Astrocyte (in vitro differentiated cells and primary cell): ENCODE measurements at regions not wholly inside any gene's neighbourhood (a gene's known extent, or its start where the extent isn't known, plus 50 kb on each side); places are given as distances from the start of the nearest gene placed in this dataset.
"Not testable (repeated sequence)": the region's sequence is repeated elsewhere in the genome, so short reads cannot be mapped to it uniquely, and the experiment has no call there.

Experiments used
- DNase-seq: peaks from one replicate; pipeline ENCODE4 v3.0.0-alpha.2; 2010; ENCODE audit warnings: low read depth
- FAIRE-seq: peaks from 2 replicates; lab custom pipeline; 2011; peaks lifted over from hg19 to GRCh38; lab: Jason Lieb, UNC
- H2AFZ ChIP-seq: 2 replicates; pipeline ENCODE4 v1.6.0; 2012; ENCODE audit warnings: low read depth, low read length, inconsistent platforms
- H3K27ac ChIP-seq: 2 replicates; pipeline ENCODE4 v1.5.1; 2011; ENCODE audit warnings: low read depth, low read length, inconsistent platforms
- H3K27me3 ChIP-seq: 2 replicates; pipeline ENCODE4 v1.6.0; 2011; ENCODE audit warnings: low read length, inconsistent platforms; ENCODE audit not compliant: insufficient read depth
- H3K36me3 ChIP-seq: 2 replicates; pipeline ENCODE4 v1.5.1; 2011; ENCODE audit warnings: low read length, inconsistent platforms; ENCODE audit not compliant: insufficient read depth
- H3K4me1 ChIP-seq: 2 replicates; pipeline ENCODE4 v1.5.1; 2011; ENCODE audit warnings: low read length, inconsistent platforms; ENCODE audit not compliant: insufficient read depth
- H3K4me2 ChIP-seq: 2 replicates; pipeline ENCODE4 v1.6.0; 2012; ENCODE audit warnings: low read length, inconsistent platforms
- H3K4me3 ChIP-seq: 2 replicates; pipeline ENCODE4 v1.5.1; 2011; ENCODE audit warnings: low read depth, mild to moderate bottlenecking, low read length, inconsistent platforms; ENCODE audit not compliant: insufficient read depth
- H3K79me2 ChIP-seq: 2 replicates; pipeline ENCODE4 v1.6.0; 2012; ENCODE audit warnings: mild to moderate bottlenecking, low read length, inconsistent platforms; ENCODE audit not compliant: insufficient read depth
- H3K9ac ChIP-seq: 2 replicates; pipeline ENCODE4 v1.6.0; 2012; ENCODE audit warnings: mild to moderate bottlenecking, low read length, inconsistent platforms
- H3K9me3 ChIP-seq: 2 replicates; pipeline ENCODE4 v1.5.1; 2012; ENCODE audit warnings: low read depth, mild to moderate bottlenecking, low read length, inconsistent platforms; ENCODE audit not compliant: insufficient read depth
- H4K20me1 ChIP-seq: 2 replicates; pipeline ENCODE4 v1.6.0; 2012; ENCODE audit warnings: low read length, inconsistent platforms; ENCODE audit not compliant: insufficient read depth
- H3K27ac Mint-ChIP-seq: one replicate; pipeline ENCODE4 v1.8.0; 2021; ENCODE audit warnings: mild to moderate bottlenecking, mixed read lengths; ENCODE audit not compliant: unreplicated experiment
- H3K27me3 Mint-ChIP-seq: one replicate; pipeline ENCODE4 v1.8.0; 2021; ENCODE audit warnings: low read depth, mixed read lengths; ENCODE audit not compliant: unreplicated experiment
- H3K36me3 Mint-ChIP-seq: one replicate; pipeline ENCODE4 v1.8.0; 2021; ENCODE audit warnings: low read depth, mixed read lengths; ENCODE audit not compliant: unreplicated experiment
- H3K4me1 Mint-ChIP-seq: one replicate; pipeline ENCODE4 v1.8.0; 2021; ENCODE audit warnings: low read depth, mixed read lengths; ENCODE audit not compliant: unreplicated experiment
- H3K4me3 Mint-ChIP-seq: one replicate; pipeline ENCODE4 v1.8.0; 2021; ENCODE audit warnings: mild to moderate bottlenecking, moderate library complexity, mixed read lengths; ENCODE audit not compliant: unreplicated experiment
- H3K9me3 Mint-ChIP-seq: one replicate; pipeline ENCODE4 v1.8.0; 2021; ENCODE audit warnings: mild to moderate bottlenecking, mixed read lengths; ENCODE audit not compliant: unreplicated experiment
- EZH2 ChIP-seq: IDR thresholded peaks from 2 replicates; pipeline ENCODE4 v1.6.1; 2012; ENCODE audit warnings: mild to moderate bottlenecking, low read length, inconsistent platforms; ENCODE audit not compliant: insufficient read depth
- TF ChIP-seq, protein P1 (sequence below): IDR thresholded peaks from 2 replicates; pipeline ENCODE4 v1.5.1; 2011; ENCODE audit warnings: low read depth, mild to moderate bottlenecking, inconsistent platforms, low read length, moderate library complexity; ENCODE audit not compliant: insufficient read depth

DNA sequence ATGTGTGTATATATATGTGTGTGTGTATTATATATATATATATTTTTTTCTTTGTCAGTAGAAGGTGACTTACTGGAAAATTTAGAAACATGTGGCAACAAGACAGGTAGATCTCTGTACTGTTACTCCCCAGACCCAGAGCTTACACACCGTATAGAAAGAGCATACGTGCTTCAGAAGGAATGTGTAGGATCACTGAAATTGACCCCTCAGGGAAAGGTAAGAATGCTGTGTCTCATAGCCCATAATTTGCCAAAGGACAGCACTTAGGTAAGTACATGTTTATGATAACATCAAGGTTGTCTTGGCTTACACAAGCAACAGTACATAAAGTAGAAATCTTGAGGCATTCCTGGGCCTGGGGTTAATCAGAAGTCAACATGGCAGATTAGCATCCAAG lies 54.2 kb upstream of the PDE3B start:
- H3K79me2 ChIP-seq = no peaks in the 10 kb centered on the region
- no peak overlapping the region for H3K27ac ChIP-seq
- FAIRE-seq (no peak), DNase-seq (no peak)
- H3K9ac ChIP-seq = no peak overlapping the region
- no peaks in the 10 kb centered on the region for H3K27me3 ChIP-seq
- H2AFZ ChIP-seq = no peak overlapping the region
- no peaks in the 10 kb centered on the region for H3K9me3 ChIP-seq
- H4K20me1 ChIP-seq = no peaks in the 10 kb centered on the region
- peaks cover 1% of the 10 kb centered on the region for H3K9me3 Mint-ChIP-seq
- no peaks in the 10 kb centered on the region for H3K4me1 ChIP-seq
- no peak overlapping the region for H3K4me3 ChIP-seq
- H3K4me1 Mint-ChIP-seq = no peaks in the 10 kb centered on the region
- no peak overlapping the region for H3K27ac Mint-ChIP-seq
- peaks cover 2% of the 10 kb centered on the region for H3K27me3 Mint-ChIP-seq
- no peak overlapping the region for H3K4me2 ChIP-seq
- H3K36me3 ChIP-seq = no peaks in the 10 kb centered on the region
- peaks cover 7% of the 10 kb centered on the region for H3K36me3 Mint-ChIP-seq
- TF ChIP-seq, protein P1, sequence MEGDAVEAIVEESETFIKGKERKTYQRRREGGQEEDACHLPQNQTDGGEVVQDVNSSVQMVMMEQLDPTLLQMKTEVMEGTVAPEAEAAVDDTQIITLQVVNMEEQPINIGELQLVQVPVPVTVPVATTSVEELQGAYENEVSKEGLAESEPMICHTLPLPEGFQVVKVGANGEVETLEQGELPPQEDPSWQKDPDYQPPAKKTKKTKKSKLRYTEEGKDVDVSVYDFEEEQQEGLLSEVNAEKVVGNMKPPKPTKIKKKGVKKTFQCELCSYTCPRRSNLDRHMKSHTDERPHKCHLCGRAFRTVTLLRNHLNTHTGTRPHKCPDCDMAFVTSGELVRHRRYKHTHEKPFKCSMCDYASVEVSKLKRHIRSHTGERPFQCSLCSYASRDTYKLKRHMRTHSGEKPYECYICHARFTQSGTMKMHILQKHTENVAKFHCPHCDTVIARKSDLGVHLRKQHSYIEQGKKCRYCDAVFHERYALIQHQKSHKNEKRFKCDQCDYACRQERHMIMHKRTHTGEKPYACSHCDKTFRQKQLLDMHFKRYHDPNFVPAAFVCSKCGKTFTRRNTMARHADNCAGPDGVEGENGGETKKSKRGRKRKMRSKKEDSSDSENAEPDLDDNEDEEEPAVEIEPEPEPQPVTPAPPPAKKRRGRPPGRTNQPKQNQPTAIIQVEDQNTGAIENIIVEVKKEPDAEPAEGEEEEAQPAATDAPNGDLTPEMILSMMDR = no peak
- no peak for TF ChIP-seq EZH2
- H3K4me3 Mint-ChIP-seq = no peak overlapping the region

DNA sequence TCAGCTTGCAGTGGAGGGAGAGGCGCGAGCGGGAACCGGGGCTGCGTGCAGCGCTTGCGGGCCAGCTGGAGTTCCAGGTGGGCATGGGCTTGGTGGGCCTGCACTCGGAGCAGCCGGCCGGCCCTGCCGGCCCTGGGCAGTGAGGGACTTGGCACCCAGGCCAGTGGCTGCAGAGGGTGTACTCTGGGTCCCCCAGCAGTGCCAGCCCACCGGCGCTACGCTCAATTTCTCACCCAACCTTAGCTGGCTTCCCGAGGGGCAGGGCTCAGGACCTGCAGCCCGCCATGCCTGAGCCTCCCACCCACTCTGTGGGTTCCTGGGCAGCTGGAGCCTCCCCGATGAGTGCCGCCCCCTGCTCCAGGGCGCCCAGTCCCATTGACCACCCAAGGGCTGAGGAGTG lies 52.6 kb upstream of the PDE3B start:
- H3K9me3 Mint-ChIP-seq, DNase-seq, H3K4me3 Mint-ChIP-seq, H4K20me1 ChIP-seq, H3K27ac ChIP-seq, H3K36me3 Mint-ChIP-seq, H3K27ac Mint-ChIP-seq, H3K4me3 ChIP-seq, H3K27me3 Mint-ChIP-seq, H3K4me1 ChIP-seq, H3K4me1 Mint-ChIP-seq, H3K27me3 ChIP-seq, H3K4me2 ChIP-seq, FAIRE-seq, H3K79me2 ChIP-seq, H3K9me3 ChIP-seq, H3K9ac ChIP-seq, H2AFZ ChIP-seq, H3K36me3 ChIP-seq: not testable (repeated sequence)

DNA sequence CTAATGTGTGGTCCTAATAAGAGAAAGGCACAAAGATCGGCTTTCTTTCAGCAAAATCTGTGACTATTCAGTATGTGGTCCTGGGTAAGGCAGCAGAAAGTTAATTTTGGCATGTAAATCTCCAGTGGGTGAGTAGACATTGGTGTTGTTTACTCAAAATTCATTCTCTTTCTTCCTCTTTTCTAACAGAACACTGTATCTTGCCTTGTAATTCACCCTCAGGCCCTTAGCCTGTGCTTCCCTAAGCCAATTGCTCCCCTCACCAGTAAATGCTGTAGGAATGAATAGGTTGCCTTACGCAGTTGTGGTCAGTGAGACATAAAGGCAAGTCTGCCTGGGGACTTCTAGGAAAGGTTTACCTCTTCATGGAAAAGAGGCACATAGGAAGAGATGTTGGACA lies 49.9 kb upstream of the PDE3B start:
- H3K36me3 ChIP-seq = no peaks in the 10 kb centered on the region
- Mint-ChIP-seq H3K27ac (no peak overlapping the region), H3K36me3 (peaks cover 9% of the 10 kb centered on the region), H3K4me1 (no peaks in the 10 kb centered on the region), H3K4me3 (no peak overlapping the region), H3K27me3 (no peaks in the 10 kb centered on the region), H3K9me3 (peaks cover 10% of the 10 kb centered on the region)
- H3K27ac ChIP-seq = no peak overlapping the region
- FAIRE-seq (no peak), DNase-seq (no peak)
- no peak for TF ChIP-seq EZH2
- TF ChIP-seq, protein P1 = no peak
- no peaks in the 10 kb centered on the region for H3K9me3 ChIP-seq
- H4K20me1 ChIP-seq = no peaks in the 10 kb centered on the region
- no peaks in the 10 kb centered on the region for H3K27me3 ChIP-seq
- H3K4me1 ChIP-seq = no peaks in the 10 kb centered on the region
- H2AFZ ChIP-seq = no peak overlapping the region
- H3K9ac ChIP-seq = no peak overlapping the region
- H3K4me2 ChIP-seq = no peak overlapping the region
- H3K79me2 ChIP-seq = no peaks in the 10 kb centered on the region
- H3K4me3 ChIP-seq = no peak overlapping the region
